CD4-positive, alpha-beta T cell (primary cell): ENCODE measurements at regions not wholly inside any gene's neighbourhood (a gene's known extent, or its start where the extent isn't known, plus 50 kb on each side); places are given as distances from the start of the nearest gene placed in this dataset.

Experiments used
- ATAC-seq: fragments of 200-7000 bp; cut with Tn5 transposase; one replicate; pipeline ENCODE4 v1.10.0; 2022; ENCODE audit warnings: mild to moderate bottlenecking; ENCODE audit not compliant: poor library complexity
- CTCF ChIA-PET: fragments of 350-600 bp; sonication (Branson Sonifier 250); formaldehyde crosslinking; loops from one replicate; lab custom pipeline; 2021; ENCODE audit warnings: antibody characterized with exemption, inconsistent platforms; lab: Charles Lee
- POLR2A ChIA-PET: fragments of 350-600 bp; sonication (Branson Sonifier 250); formaldehyde crosslinking; loops from one replicate; lab custom pipeline; 2021; ENCODE audit warnings: antibody characterized with exemption, inconsistent platforms; lab: Charles Lee
- DNase-seq, 14 experiments: peaks; one replicate each; pipeline ENCODE4 v3.0.0-alpha.2; 2013 to 2020; ENCODE audit warnings: mixed read lengths in 2 of 14
- H3K27ac ChIP-seq, 2 donors: one replicate each; pipeline versions ENCODE4 v1.5.1 to v1.7.0; 2013; ENCODE audit warnings: low read length in 2 of 2, low read depth in 1 of 2, mild to moderate bottlenecking in 1 of 2
- H3K27me3 ChIP-seq, 2 experiments: 1 replicate in 1 of 2; 2 replicates in 1 of 2; pipeline versions ENCODE4 v1.6.1 to v1.7.0; 2013; ENCODE audit warnings: low read length in 2 of 2, control low read depth in 1 of 2, mild to moderate bottlenecking in 1 of 2, moderate library complexity in 1 of 2; ENCODE audit not compliant: insufficient read depth in 2 of 2, control insufficient read depth in 1 of 2
- H3K36me3 ChIP-seq: one replicate; pipeline ENCODE4 v1.6.1; 2013; ENCODE audit warnings: low read length, control low read depth; ENCODE audit not compliant: insufficient read depth
- H3K4me1 ChIP-seq: one replicate; pipeline ENCODE4 v1.6.1; 2013; ENCODE audit warnings: low read length, control low read depth; ENCODE audit not compliant: insufficient read depth
- H3K4me3 ChIP-seq: one replicate; pipeline ENCODE4 v1.5.1; 2013; ENCODE audit warnings: mild to moderate bottlenecking, low read length, moderate library complexity
- H3K9me3 ChIP-seq, 2 experiments: 1 replicate in 1 of 2; 2 replicates in 1 of 2; pipeline versions ENCODE4 v1.6.1 to v1.7.0; 2013; ENCODE audit warnings: low read length in 2 of 2, mild to moderate bottlenecking in 2 of 2, control low read depth in 1 of 2, moderate library complexity in 1 of 2; ENCODE audit not compliant: control insufficient read depth in 1 of 2, insufficient read depth in 1 of 2
- H3K27ac Mint-ChIP-seq: one replicate; pipeline ENCODE4 v1.8.0; 2020; ENCODE audit warnings: mixed read lengths
- H3K27me3 Mint-ChIP-seq: one replicate; pipeline ENCODE4 v1.8.0; 2021; ENCODE audit warnings: mixed read lengths
- H3K36me3 Mint-ChIP-seq: one replicate; pipeline ENCODE4 v1.8.0; 2021; ENCODE audit warnings: low read depth, mixed read lengths
- H3K4me1 Mint-ChIP-seq: one replicate; pipeline ENCODE4 v1.8.0; 2021; ENCODE audit warnings: low read depth, mixed read lengths
- H3K4me3 Mint-ChIP-seq: one replicate; pipeline ENCODE4 v1.8.0; 2020; ENCODE audit warnings: mild to moderate bottlenecking, mixed read lengths
- H3K9me3 Mint-ChIP-seq: one replicate; pipeline ENCODE4 v1.8.0; 2020; ENCODE audit warnings: mixed read lengths
- CTCF ChIP-seq: fragments of 200-600 bp; IDR thresholded peaks from one replicate; pipeline ENCODE4 v1.8.0; 2022; ENCODE audit warnings: antibody characterized with exemption, mild to moderate bottlenecking
- intact Hi-C, 2 experiments: fragments of 100-400 bp; cut with DNase I in 1 of 2; cut with micrococcal nuclease in 1 of 2; formaldehyde crosslinking; loops; one replicate each; pipeline versions ENCODE4 v1.15.1 to v1.9.0; 2023 to 2025; cut with DNase I, micrococcal nuclease

GRCh38 chr21:35770101-35770945 lies 290.0 kb downstream of the SETD4 start:
- no peak overlapping the region for H3K27ac Mint-ChIP-seq
- TF ChIP-seq CTCF, result no peak
- H3K36me3 Mint-ChIP-seq, result no peaks in the 10 kb centered on the region
- H3K4me3 Mint-ChIP-seq, result no peak overlapping the region
- CTCF ChIA-PET, result no interaction called here
- H3K4me1 Mint-ChIP-seq, result no peaks in the 10 kb centered on the region
- H3K36me3 ChIP-seq, result no peaks in the 10 kb centered on the region
- H3K4me1 ChIP-seq, result no peaks in the 10 kb centered on the region
- H3K9me3 ChIP-seq, result no peaks in the 10 kb centered on the region
- H3K27me3 Mint-ChIP-seq, result peaks cover 6% of the 10 kb centered on the region
- H3K27me3 ChIP-seq, result no peaks in the 10 kb centered on the region
- no peak for ATAC-seq
- intact Hi-C loops, result no loop called here
- no peak overlapping the region for H3K27ac ChIP-seq
- no peak overlapping the region for H3K4me3 ChIP-seq
- DNase-seq, result no peak
- no peaks in the 10 kb centered on the region for H3K9me3 Mint-ChIP-seq
- POLR2A ChIA-PET, result no interaction called here

DNA sequence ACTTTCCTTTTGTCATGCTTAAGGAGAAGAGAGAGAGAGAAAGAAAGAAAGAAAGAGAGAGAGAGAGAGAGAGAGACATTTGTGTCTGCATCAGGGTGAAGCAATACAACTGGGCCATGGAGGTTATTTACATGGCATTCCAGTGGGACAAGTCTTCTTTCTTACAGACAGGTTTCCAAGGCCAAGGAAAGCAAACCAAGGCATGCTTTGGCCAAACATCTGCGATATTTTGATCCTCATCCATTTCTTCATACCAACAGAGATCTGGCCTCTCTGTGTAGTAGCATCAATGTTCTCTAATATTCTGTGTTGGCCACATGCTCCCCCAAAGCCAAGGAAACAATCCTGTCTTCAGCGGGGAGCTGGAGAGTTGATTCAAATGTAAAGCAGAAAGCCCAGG lies 292.1 kb downstream of the SETD4 start:
- no peaks in the 10 kb centered on the region for H3K27me3 ChIP-seq
- Mint-ChIP-seq H3K4me1 (no peaks in the 10 kb centered on the region), H3K27me3 (peaks cover 6% of the 10 kb centered on the region), H3K36me3 (no peaks in the 10 kb centered on the region), H3K27ac (no peak overlapping the region), H3K9me3 (no peaks in the 10 kb centered on the region), H3K4me3 (no peak overlapping the region)
- intact Hi-C loops, result no loop called here
- ATAC-seq (no peak), DNase-seq (no peak)
- no peak overlapping the region for H3K27ac ChIP-seq
- no peaks in the 10 kb centered on the region for H3K4me1 ChIP-seq
- H3K9me3 ChIP-seq, result no peaks in the 10 kb centered on the region
- POLR2A ChIA-PET, result no interaction called here
- CTCF ChIA-PET, result no interaction called here
- no peak overlapping the region for H3K4me3 ChIP-seq
- H3K36me3 ChIP-seq, result no peaks in the 10 kb centered on the region
- no peak for TF ChIP-seq CTCF

- no peaks in the 10 kb centered on the region for H3K4me1 Mint-ChIP-seq
- ATAC-seq, result no peak
- peaks cover 17% of the 10 kb centered on the region for H3K27me3 Mint-ChIP-seq
- ChIA-PET POLR2A (interaction anchor here (1.1 kb wide), 1 partner anchor 12 kb away, joined by 3 read pairs; no protein-coding TSS in a partner anchor), CTCF (no interaction called here)
- Histone ChIP-seq H3K27me3 (no peaks in the 10 kb centered on the region), H3K4me3 (no peak overlapping the region), H3K9me3 (no peaks in the 10 kb centered on the region), H3K27ac (no peak overlapping the region), H3K36me3 (no peaks in the 10 kb centered on the region), H3K4me1 (no peaks in the 10 kb centered on the region)
- no peak for TF ChIP-seq CTCF
- no peak overlapping the region for H3K4me3 Mint-ChIP-seq
- H3K9me3 Mint-ChIP-seq, result no peaks in the 10 kb centered on the region
- no peak for DNase-seq
- H3K27ac Mint-ChIP-seq, result no peak overlapping the region
- intact Hi-C loops, result no loop called here
- H3K36me3 Mint-ChIP-seq, result no peaks in the 10 kb centered on the region
Measured at GRCh38 chr21:35764586-35764985, 295.7 kb downstream of the SETD4 start.
